ENCODE measurements at regions not wholly inside any gene's neighbourhood (a gene's known extent, or its start where the extent isn't known, plus 50 kb on each side); places are given as distances from the start of the nearest gene placed in this dataset.

GRCh38 chr14:81681541-81681940 lies 147.9 kb upstream of the SEL1L start:
- TF ChIP-seq CTCF (IDR thresholded peaks at IDR 0.05) (no peak), USF2 (CRISPR knock-in tag; IDR thresholded peaks at IDR 0.05) (no peak), MAX (CRISPR knock-in tag; IDR thresholded peaks at IDR 0.05) (no peak), ZSCAN18 (CRISPR knock-in tag; IDR thresholded peaks at IDR 0.05) (no peak), AR (CRISPR knock-in tag; IDR thresholded peaks at IDR 0.05) (no peak), ZNF512 (CRISPR knock-in tag; IDR thresholded peaks at IDR 0.05; ENCODE audit: borderline replicate concordance) (no peak), TEAD4 (CRISPR knock-in tag; IDR thresholded peaks at IDR 0.05) (no peak), KAT7 (CRISPR knock-in tag; IDR thresholded peaks at IDR 0.05; ENCODE audit: borderline replicate concordance) (no peak), JUN (CRISPR knock-in tag; IDR thresholded peaks at IDR 0.05) (no peak), SMAD3 (CRISPR knock-in tag; IDR thresholded peaks at IDR 0.05; ENCODE audit: borderline replicate concordance) (no peak), CREM (CRISPR knock-in tag; IDR thresholded peaks at IDR 0.05) (no peak), E2F4 (CRISPR knock-in tag; IDR thresholded peaks at IDR 0.05; ENCODE audit: borderline replicate concordance, low read depth) (no peak)

Data from WTC11 (cell line).